Activated T-cell treated with anti-CD3 and anti-CD28 coated beads, Interleukin-2, amount 50 U/mL, for 48 hours (primary cell): ENCODE measurements at regions not wholly inside any gene's neighbourhood (a gene's known extent, or its start where the extent isn't known, plus 50 kb on each side); places are given as distances from the start of the nearest gene placed in this dataset.

Experiments used
- DNase-seq, 2 experiments: peaks; one replicate each; pipeline ENCODE4 v3.0.0-alpha.2; 2020

DNA sequence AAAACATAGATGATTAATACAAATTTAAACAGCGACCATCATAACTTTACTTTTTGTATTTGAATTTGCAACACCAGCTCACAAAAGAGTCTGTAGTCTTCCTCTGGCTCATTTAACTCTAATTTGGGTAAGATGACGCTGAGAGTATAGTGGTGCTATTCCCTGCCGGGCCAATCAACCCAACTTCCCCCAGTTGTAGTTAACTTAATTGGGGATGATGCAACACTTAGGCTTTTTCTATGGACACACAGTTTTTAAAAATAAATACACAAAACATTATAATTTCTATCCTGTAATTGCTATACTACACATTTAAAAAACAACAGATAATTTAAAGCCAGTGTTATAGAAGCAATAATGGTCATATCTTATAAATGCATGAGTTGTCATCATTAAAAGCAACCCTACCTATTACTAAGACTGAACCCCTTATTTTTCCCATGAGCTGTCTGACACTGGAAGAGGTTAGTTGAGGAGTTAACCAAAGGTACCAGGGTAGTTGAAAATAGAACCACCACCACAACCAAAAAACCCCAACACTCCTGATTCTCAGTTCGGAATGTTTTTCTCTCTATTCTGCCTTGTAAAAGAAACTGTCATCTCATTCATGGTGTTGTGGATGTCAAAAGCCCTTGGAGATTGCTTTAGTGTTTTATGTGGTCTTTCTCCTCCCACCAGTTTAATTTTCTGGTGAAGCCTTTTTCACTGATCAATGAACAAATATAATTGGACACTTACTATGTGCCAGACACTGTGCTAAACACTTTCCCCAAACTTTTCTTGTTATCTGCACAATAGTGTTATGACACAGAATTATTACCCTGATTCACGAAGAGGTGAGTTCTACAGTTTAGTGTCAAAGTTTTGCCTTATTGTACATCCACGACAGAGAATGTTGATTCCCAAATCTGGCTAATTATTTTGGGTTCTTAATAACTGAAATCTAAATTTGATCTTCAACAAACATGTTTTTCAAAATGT is 61.5 kb upstream of the RAPGEF2 start:
- no peak for DNase-seq

GRCh38 chr4:159042097-159042605 is 60.7 kb upstream of the RAPGEF2 start:
- no peak for DNase-seq

- DNase-seq, result no peak
Measured at GRCh38 chr4:159042868-159043267, 60.0 kb upstream of the RAPGEF2 start.

DNA sequence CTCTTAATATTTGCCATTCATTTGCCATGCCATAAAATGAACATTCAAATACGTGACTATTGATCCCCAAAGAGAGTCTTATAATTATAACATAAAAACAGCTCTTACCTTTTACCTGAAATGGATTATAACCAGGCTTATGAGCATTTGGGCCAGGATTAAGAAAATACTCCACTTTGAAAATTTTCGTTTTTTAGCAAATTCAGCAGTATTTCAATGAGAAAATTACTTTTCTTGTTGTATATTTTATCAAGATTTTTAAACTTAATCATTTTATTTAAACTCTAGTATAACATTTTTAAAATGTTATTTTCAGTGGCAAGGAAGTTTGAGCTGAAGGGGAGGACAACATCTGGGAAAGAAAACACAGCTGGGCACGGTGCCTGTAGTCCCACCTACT is 59.0 kb upstream of the RAPGEF2 start:
- DNase-seq, result no peak

- DNase-seq, result no peak
Measured at GRCh38 chr4:159045321-159045720, 57.6 kb upstream of the RAPGEF2 start.

GRCh38 chr4:159046683-159047082 is 56.2 kb upstream of the RAPGEF2 start:
- DNase-seq, result no peak

- DNase-seq, result peak in 1 of 2 experiments; percentile 19
Measured at GRCh38 chr4:159047478-159048165, 55.3 kb upstream of the RAPGEF2 start.

DNA sequence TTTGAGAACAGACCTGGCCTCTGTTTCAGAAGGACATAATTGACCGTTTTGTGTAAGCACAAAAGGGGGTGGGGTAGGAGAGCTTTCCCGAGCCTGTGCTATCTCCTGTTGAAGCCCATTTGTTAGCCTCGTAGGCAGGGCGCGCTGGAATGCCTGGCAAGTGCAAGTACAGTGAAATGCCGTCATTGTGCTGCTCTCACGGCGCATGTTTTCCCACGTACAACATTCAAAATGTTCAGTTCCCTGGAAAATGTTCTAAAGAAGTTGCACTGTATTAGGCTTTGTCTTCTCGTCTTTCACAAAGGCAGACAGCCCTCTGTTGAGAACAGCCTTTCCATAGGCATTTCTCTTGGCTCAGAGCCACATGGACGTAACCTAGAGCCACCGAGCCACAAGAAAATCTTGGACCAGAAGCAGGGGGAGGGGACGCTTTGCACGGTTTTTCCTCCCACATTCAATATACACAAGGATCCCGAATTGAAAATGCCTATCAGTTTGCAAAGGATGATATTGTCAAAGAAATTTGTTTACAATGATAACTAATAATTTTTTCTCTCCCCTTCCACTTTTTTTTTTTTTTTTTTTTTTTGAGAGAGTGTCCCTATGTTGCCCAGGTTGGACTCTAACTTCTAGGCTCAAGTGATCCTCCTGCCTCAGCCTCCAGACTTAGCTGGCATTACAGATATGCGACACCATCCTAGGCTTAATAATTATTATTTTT is 54.6 kb upstream of the RAPGEF2 start:
- no peak for DNase-seq

DNA sequence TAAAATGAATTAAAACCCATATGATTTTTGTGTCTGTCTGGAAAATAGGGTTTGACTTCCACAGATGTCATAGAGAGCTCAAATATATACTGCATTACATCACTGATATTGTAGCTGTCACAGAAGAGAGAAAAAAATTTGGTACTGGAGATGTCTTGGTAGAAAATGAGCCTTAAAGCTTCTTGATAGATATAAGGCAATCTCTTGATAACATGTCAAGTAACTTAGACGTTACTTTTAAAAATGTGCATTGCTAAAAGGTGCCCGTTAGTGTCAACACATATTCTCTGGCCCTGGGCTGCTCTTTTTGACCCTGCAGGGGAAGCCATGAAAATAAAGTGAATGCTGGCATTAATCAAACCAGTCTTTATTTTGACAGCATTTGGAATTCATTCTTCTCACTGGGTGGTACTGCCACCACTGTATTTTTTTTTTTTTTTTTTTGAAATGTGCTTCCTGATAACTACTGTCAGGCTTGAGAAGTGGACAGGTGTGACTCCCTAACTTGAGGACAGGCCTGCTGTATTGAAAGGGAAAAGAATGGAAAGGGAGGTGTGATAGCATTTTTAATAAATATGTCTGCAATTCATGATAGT is 53.0 kb upstream of the RAPGEF2 start:
- no peak for DNase-seq

GRCh38 chr4:159051245-159052071 is 51.4 kb upstream of the RAPGEF2 start:
- DNase-seq, result no peak

DNA sequence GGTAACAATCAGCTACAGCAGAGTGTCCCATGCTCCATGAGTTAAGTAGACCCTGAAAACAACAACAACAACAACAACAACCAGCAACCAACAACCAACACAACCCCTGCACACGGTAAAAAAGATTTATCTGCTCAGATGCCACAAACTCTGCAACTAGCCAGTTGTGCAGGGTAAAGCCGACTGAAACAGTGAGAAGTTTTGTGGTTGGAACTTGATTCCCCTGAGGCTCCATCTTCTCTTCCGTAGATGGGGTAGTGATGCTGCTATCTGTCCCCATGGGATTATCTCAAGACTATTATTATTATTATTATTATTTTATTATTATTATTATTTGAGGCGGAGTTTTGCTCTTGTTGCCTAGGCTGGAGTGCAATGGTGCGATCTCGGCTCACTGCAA is 50.6 kb upstream of the RAPGEF2 start:
- DNase-seq, result no peak
